ENCODE measurements at regions not wholly inside any gene's neighbourhood (a gene's known extent, or its start where the extent isn't known, plus 50 kb on each side); places are given as distances from the start of the nearest gene placed in this dataset.
"Not testable (repeated sequence)": the region's sequence is repeated elsewhere in the genome, so short reads cannot be mapped to it uniquely, and the experiment has no call there.

DNA sequence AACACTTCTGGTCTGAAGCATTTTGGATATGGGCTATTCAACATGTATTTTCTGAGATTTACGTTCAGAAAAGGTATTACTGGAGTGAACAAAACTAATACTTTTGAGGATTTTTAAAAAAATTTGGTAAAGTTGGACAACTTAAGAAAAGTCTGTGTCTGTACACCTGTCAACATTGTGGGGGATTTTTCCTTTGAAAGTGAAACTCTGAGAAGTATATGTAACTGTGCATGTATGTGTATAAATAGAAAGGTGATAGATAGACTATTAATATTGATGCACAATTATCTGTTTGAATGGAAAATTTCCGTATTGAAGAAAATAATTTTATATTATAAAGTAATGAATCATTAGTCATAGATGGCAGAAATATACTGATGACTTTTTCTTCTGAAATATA lies 312.8 kb upstream of the MDGA2 start:
- ChIA-PET POLR2A (no interaction called here), CTCF (no interaction called here)

DNA sequence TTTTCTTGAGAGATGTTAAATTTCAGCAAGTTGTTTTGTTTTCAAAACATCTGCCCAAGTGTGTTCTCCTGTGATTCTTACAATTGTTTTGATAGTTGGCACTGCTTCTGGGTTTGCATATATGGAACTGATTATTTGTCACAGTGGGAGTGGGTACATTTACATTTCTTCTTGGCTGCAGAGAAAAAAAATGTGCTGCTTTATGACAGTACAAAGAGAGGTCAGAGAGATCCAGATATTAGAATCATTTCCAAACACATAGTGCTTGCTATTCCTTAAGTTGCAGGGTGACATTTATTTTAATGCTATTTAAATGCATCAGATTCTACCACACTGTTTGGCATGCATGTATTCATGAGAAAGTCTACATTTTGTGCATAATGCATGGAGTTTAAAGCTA lies 303.5 kb upstream of the MDGA2 start:
- CTCF ChIA-PET: no interaction called here
- POLR2A ChIA-PET: no interaction called here

- CTCF ChIA-PET: no interaction called here
- POLR2A ChIA-PET: no interaction called here
These were observed 300.7 kb upstream of the MDGA2 start for GRCh38 chr14:47976139-47976538.

GRCh38 chr14:47966076-47966810 lies 290.8 kb upstream of the MDGA2 start:
- ChIA-PET POLR2A (no interaction called here), CTCF (no interaction called here)

DNA sequence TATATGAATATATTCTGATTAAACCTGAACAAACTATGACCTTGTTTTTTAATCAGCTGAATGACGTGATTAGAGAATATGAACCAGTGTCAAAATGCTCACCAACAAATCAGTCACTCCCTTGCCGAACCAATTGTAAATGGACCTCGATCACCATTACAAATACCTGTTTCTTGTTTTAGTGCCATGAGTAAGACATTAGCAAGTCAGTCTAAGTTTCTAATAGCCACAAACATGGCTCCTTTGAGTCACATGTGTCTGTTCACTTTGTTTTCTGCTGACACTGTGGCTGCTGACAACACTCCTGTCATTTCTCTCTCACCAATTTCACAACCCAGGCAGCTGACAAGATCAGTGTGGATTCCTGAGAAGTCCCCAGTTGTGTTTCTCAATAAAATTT lies 286.2 kb upstream of the MDGA2 start:
- POLR2A ChIA-PET: no interaction called here

GRCh38 chr14:47959740-47960139 lies 284.3 kb upstream of the MDGA2 start:
- CTCF ChIA-PET: no interaction called here
- POLR2A ChIA-PET: no interaction called here

More for the DNA sequence above, 286.2 kb upstream of the MDGA2 start:
- CTCF ChIA-PET: no interaction called here

DNA sequence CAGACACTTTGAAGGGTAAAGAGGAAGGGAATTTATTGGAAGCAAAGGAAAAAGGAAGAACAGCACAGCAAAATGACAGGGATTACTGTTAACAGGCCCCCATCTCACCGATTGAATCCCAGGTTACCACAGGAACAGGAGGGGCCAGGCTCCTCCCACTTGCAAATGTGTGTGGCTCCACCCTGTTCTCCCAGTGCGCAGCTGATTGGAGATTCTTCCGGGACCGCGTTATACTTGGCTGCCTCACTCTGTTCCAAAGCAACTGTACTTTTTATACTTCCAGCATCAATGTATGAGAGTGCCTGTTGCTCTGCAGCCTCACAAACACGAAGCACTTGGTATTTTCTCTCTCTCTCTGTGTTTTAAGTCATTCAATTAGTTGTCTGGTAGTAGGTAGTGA lies 273.6 kb upstream of the MDGA2 start:
- ChIA-PET POLR2A (no interaction called here), CTCF (no interaction called here)

GRCh38 chr14:47935332-47935731 lies 259.9 kb upstream of the MDGA2 start:
- CTCF ChIA-PET: no interaction called here
- POLR2A ChIA-PET: no interaction called here

- ChIA-PET CTCF (no interaction called here), POLR2A (no interaction called here)
These were observed 253.9 kb upstream of the MDGA2 start for GRCh38 chr14:47929334-47929733.

GRCh38 chr14:47921133-47921532 lies 245.7 kb upstream of the MDGA2 start:
- POLR2A ChIA-PET: no interaction called here
- CTCF ChIA-PET: no interaction called here

DNA sequence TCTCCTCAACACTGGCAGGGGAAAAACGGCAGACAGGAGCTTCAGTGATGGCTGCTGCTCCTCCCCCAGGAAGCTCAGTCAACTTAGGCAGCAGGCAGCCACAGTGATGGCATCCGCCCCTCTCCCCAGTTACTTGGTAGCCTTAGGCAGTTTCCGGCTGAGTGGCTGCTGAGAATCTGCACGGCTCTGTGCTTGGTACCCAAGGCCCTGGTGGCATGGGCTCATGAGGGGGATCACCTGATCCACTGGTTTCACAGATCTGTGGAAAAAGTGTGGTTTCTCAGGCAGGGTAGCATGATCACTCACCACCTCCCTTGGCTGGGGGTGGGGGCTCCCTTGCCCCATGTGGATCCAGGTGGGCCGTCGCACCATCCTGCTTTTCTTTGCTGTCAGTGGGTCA lies 244.6 kb upstream of the MDGA2 start:
- ChIA-PET CTCF (no interaction called here), POLR2A (no interaction called here)

DNA sequence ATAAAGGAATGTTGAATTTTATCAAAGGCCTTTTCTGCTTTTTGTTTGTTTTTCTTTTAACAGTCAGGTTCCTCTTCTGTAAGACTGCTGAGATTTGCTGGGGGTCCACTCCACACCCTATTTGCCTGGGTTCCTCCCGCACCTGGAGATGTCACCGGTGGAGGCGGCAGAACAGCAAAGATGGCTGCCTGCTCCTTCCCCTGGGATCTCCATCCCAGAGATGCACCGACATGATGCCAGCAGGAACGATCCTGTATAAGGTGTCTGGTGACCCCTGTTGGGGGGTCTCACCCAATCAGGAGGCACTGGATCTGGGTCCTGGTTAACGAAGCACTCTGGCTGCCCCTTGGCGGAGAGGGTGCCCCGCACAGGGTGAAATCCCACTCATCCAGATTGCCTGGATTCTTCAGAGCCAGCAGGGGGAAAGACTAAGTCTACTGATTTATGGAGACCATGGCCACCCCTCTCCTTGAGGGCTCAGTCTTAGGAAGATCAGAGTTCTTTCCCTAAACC lies 244.0 kb upstream of the MDGA2 start:
- CTCF ChIA-PET: no interaction called here
- POLR2A ChIA-PET: no interaction called here

DNA sequence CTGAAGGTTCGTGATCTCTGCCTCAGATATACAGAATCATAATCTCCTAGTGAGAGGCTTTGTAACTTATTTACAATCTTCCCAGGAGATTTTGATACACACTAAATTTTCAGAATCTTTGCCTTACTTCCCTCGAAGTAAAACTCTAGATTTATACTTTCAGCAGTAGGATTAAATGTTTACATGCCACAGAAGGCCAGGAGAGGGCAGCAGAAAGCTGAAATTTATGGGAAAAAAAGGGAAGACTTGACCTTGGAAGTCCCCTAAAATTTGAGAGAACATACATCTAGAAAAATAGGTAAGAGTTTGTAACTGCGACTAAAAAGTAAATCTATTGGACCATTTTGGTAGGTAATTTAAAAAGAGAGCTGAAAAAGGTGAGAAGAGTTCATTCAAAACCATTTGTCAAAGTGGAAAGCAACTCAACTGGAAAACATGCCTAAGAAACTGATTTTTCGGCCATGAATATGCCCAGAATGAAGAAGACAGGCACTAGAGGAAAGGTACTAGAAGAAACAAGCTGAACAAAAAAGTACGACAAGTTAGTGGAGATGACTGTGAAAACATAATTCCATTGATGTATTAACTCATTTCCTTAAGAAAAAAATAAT lies 242.0 kb upstream of the MDGA2 start:
- ChIA-PET CTCF (no interaction called here), POLR2A (no interaction called here)

GRCh38 chr14:47901141-47901540 lies 225.7 kb upstream of the MDGA2 start:
- POLR2A ChIA-PET, CTCF ChIA-PET: not testable (repeated sequence)

DNA sequence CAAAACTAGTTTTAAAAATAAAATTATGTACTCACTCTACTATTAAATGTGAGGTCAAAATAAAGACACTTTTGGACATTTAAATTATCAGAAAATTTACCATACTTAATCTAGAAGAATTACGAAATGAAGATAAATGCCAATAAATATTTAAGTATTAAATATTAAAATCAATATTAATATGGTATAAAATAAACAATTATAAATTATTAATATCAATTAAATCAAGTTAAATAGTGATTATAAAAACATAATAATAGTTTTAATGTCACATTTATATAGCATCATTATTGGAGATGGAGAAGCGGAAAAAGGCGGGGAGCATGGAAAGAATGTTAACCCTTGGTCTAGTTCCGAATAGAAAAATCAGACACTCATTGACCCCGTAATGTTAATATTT lies 224.3 kb upstream of the MDGA2 start:
- POLR2A ChIA-PET: interaction anchor here (0.6 kb wide), 1 partner anchor 1566 kb away, joined by 3 read pairs; no protein-coding TSS in a partner anchor
- CTCF ChIA-PET: no interaction called here

DNA sequence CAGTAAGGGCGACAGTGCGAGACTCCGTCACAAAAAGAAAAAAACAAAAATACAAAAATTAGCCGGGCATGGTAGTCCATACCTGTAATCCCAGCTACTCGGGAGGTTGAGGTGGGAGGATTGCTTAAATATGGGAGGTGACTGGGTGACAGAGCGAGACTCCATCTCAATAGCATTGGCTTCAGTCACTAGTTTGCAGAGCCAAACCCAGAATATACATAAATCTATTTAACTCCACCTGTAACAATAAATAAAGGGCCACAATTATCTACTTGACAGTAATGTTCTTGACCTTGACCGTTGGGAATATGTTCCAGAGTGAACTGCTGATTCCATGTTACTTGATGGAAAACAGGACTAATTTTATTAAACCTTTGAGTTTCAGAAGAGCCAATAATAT lies 198.9 kb upstream of the MDGA2 start:
- POLR2A ChIA-PET: no interaction called here
- CTCF ChIA-PET: no interaction called here

DNA sequence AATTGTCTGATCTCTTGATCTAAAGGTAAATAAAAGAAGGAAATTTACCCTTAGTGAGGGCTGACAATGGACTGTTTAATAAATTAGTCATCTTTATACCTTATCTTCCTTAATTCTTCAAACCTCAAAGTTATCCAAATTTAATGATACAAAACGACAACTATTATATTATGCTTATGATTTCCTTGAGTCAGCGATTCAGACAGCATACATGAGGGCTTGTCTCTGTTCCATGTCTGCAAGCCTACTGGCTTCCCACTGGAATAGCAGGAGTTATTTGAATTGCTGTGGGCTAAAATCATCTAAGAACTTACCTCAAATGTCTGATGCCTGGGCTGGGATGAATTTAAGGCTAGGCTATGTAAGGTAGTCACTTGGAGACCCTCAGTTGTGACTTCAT lies 197.2 kb upstream of the MDGA2 start:
- ChIA-PET POLR2A (no interaction called here), CTCF (no interaction called here)

DNA sequence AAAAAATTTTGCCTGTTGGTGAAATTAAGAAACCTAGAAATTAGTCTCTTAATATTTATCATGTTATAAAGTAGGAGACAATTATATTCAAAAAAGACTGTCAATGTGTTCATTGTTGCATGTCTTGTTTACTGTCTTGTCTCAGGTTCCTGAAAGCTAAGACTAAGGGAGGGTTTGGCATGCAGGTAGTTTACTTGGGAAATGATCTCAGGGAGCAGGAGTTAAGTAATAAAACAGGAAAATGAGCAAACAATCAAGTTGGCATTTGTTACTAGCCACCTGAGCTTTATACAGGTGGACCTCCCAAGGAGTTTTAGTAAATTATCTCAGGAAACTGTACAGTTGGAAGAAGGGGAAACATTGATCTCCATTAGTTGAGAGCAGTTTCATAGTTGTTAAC lies 188.0 kb upstream of the MDGA2 start:
- ChIA-PET CTCF (no interaction called here), POLR2A (no interaction called here)

GRCh38 chr14:47857646-47858045 lies 182.2 kb upstream of the MDGA2 start:
- ChIA-PET CTCF (no interaction called here), POLR2A (no interaction called here)

DNA sequence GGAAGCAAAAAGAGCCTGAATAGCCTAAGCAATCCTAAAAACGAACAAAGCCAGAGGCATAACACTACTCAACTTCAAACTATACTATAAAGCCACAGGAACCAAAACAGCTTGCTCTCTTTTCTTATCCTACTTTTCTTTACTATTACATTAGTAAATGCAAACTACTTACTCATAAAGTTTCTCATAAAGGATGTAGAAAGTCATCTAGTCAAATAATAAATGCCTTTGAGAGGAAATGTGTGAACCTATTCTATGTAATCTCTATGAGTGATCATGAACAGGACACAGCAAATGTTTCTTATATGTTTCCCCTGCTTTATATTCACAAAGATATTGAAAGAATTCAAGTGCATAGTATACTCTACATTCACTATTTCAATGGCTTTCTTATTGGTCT lies 176.9 kb upstream of the MDGA2 start:
- ChIA-PET POLR2A (no interaction called here), CTCF (no interaction called here)

GRCh38 chr14:47846008-47846407 lies 170.6 kb upstream of the MDGA2 start:
- POLR2A ChIA-PET: no interaction called here
- CTCF ChIA-PET: no interaction called here

DNA sequence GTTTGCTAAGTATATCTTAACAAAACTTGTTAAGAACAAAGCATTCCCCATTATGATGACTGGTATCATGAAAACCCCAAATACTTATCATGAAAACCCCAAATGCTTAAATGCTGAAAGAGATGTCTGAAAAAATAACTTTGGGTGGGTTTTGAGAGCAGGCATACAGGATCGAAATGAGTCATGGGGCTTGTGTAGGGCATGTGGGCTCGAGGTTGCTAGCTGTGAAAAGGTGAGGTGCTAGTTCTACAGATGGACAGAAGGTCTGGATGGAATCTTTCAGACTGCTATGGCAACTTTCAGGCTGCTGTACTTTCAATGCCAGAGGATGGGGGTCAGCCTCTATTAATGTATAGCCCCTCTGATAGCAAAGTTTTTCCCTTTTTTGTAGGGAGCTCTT lies 167.8 kb upstream of the MDGA2 start:
- POLR2A ChIA-PET: no interaction called here
- CTCF ChIA-PET: no interaction called here
